Activated CD4-positive, alpha-beta T cell treated with anti-CD3 and anti-CD28 coated beads for 4 hours (primary cell): ENCODE measurements at regions not wholly inside any gene's neighbourhood (a gene's known extent, or its start where the extent isn't known, plus 50 kb on each side); places are given as distances from the start of the nearest gene placed in this dataset.
"Not testable (repeated sequence)": the region's sequence is repeated elsewhere in the genome, so short reads cannot be mapped to it uniquely, and the experiment has no call there.

Experiments
- DNase-seq, 2 donors: peaks; one replicate each; pipeline ENCODE4 v3.0.0-alpha.2; 2020

DNA sequence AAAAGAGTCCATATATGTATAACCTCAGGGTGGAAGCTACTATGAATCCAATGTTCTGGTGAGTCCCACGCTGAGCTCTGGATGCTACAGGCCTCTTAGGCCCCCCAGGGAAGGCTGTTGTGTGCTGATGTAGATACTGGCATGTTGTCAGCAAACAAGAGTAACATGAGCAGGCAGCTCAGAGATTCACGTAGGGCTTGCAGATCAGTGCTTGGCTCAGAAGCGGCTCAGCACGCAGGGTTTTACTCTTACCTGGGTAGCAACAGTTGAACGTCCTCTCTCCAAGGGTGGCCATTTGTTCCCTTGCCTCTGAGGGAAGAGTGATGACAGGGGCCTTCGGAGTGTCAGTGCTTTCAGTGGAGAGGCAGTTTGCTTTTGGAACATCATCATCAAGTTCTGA lies 93.4 kb downstream of the ZFP64 start:
- DNase-seq: no peak

DNA sequence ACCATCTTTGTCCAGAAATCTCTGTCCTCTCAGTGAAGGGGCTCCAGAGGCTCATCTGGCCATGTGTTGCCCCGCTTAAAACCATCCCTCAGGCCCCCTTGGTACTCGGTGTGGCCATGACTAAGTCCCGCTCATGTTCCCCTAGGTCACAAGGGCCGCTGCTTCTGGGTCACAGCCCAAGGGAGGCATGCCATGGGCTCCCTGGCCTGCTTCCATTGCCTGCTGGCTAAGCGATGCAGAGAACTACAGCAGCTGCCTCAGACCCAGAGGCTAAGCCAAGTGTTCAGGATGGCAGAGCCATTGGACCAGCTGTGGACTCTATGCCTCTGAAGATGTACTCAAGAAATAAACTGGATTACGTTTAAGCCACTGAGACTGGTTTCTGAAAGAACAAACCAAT lies 95.5 kb downstream of the ZFP64 start:
- no peak for DNase-seq

DNA sequence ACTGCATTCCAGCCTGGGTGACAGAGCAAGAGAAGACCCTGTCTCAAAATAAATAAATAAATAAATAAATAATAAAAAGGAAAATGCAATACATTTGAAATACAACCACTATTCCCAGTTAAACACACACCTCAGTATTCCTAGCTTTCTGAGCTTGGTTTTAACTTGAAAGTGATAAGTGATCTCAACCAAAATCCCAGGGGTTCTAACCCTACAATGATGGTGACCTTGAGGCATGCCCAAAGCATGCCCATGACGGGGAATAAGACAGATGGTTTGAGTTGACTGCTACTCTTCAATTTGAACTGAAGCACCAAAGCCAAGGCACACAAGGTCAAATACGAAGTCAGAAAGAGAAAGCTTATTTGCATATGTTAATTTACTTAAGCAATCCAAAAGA lies 96.9 kb downstream of the ZFP64 start:
- DNase-seq: no peak

DNA sequence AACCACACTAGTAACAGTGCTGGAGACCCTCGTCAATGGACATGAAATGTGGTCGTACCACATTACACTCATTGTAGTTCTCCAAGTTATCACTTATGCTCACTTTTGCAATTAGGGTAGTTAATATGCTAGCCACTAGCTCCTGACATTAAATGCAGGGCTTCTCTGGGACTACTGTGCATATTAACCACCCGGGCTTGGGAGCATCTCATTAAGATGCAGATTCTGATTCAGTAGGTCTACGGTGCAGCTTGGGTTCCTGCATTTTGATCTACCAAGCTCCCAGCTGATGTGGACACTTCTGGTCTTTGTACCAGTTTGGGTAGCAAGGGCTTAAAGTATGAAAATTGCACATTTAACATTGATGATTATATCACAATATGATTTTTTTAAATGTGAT lies 98.0 kb downstream of the ZFP64 start:
- DNase-seq: no peak

DNA sequence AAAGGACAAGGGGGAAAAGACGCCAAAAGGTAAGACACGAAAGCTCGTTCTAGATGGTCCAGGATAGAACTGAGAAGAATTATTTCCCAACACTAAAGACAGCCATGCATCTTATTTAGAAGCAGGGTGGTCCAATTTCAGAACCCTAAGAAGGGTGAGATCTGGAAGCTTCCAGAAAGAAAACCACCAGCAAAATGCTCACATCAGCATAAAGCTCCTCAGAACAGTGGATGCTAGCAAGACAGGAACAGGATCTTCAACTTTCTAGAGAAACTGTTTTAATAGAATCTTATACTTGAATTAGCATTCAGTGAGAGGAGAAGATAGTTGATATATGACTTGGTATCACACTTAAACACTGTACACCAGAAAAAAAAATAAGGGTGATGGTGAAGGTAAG lies 101.5 kb downstream of the ZFP64 start:
- DNase-seq: no peak

DNA sequence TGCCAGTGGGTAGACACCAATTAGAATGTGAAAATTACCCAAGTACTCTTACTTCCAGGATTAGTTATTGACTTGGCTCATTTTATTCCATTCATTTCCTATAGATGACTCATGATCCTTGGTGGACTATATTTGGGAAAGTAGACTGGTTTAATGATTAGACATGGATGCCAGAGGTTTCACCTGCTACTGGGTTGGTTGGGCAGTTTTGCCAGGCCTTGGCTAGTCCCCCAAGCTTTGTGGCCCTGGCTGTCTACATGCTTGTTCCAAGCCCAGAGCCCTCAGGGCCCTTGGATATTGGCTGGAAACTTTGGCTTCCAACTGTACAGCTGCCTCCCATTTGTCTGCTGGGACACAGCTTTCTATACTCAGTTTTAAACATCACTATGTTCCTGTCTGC lies 104.1 kb downstream of the ZFP64 start:
- no peak for DNase-seq

DNA sequence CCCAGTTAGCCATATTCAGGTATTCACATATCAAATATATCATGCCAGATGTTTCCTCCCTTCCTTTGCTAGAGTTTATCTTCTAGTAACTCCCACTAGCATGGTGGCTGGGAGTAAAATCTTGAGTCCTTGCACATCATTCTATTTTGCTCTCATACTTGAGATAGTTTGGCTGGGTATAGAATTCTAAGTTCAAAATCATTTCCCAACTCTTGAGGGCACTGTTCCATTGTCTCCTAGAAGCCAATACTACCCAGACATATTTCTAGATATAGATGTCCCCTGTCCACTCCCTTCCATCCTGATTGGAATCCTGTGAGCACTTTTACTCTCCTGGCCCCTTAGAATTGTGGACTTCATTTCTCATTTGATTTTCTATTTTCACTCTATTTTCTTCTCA lies 104.7 kb downstream of the ZFP64 start:
- DNase-seq: no peak

DNA sequence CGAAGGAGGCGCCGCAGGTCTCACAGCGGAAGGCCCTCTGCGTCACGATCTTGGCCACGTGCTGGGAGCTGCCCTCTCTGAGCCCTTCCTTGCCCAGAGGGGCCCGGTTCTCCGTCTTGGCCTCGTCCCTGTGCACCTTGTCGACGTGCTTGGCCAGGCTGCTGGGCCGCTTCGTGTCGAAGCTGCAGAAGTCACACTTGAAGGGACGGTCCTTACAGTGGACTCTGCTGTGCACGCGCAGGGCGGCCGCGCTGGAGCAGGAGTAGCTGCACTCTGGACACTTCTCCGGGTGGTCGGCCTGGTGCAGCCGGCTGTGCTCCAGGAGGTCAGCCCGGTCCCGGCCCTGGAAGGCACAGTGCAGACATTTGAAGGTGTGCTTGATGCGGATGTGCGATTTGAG lies 106.9 kb downstream of the ZFP64 start:
- DNase-seq: no peak

DNA sequence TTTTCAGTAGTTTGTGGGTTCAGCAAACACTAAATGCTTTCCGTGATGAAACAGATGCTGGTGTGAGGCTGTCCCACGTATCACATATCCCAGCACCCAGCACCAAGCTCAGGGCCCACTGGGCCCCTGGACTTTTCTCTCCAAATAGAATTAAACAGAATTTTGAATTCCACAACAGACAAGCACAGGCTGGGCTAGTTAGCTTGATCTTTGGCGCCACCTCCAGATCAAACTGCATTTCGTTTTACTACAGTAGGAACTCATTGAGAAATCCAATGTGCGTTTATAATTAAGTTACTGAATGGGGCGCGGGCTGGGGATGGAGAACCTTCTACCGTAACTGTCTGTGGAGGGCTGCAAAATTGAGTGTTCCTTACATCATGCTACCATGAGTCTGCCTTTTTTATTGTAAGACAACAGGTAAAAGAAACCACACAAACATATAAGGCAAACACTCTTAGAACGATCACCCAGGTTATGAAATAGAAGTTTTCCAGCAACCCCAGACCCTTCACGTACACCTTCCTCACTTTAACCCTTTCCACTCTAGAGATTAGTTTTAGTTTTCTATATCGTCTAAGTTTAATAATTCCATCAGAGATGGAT lies 107.8 kb downstream of the ZFP64 start:
- DNase-seq: peak in 1 of 2 donors; percentile 21

DNA sequence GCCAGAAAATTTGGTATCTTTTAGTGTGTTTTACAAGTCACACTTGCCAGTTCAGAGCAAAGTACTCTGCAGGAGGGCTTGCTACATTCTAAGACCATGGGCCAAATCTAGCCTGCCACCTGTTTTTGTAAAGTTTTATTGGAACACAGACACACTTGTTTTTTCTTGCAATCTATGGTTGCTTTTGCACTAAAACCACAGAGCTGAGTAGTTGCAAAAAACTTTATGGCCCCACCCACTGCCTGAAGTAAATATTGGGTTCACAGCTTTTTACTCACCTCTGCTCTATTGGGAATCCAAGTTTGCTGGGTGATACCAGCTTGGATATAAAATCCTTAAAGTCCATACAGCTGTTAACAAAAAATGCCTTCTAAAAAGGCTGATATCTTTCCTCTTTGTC lies 109.0 kb downstream of the ZFP64 start:
- no peak for DNase-seq

DNA sequence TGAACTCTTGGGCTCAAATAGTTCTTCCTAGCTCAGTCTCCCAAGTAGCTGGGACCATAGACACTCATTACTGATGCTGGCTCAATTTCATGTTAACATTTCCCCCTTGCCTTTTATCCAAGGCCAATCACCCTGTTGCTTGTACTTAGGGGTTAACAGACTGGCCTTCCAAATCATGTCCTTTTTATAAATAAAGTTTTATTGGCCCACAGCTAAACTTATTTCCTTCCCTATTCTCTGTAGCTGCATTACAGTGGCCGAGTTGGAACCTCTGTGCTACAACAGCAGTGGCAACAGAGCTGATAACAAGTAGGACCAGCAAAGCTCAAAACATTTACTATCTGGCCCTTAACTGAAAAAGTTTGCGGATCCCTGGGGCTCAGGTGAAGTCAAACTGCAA lies 109.8 kb downstream of the ZFP64 start:
- DNase-seq: no peak

DNA sequence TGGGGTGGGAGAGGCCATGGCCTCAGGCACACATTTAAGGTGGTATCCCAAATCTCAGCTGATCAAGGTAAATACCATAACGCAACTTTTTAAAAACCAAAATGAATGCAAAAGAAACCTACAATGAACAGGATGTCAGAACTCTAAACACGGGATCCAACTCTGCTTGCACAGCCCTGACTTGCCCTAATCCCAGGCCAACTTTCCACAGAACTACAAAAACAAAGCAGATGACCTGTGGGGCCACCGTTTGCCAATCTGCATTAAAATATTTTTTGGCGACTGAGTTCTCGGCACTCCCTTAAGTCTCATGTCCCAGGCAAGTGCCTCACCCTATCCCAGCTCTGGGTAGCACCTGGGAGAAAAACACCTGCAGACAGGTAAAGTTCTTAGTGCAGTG lies 110.5 kb downstream of the ZFP64 start:
- no peak for DNase-seq

DNA sequence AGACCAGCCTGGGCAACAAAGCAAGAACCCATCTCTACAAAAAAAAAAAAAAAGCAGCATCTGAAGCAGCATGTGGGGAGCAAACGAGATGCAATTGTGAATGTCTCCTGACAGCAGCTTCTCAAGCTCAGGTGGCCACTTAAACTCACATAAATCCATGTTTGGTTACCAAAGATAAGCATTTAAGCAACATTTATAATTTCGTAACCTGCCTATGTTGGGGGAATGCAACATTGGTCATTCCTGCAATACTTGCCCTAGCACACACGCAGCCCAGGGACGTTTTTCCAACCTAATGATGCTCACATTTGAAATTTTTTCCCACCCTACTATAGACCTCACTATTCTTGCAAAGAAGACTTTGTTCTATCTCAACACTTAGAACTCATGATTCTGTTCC lies 113.3 kb downstream of the ZFP64 start:
- DNase-seq: no peak

DNA sequence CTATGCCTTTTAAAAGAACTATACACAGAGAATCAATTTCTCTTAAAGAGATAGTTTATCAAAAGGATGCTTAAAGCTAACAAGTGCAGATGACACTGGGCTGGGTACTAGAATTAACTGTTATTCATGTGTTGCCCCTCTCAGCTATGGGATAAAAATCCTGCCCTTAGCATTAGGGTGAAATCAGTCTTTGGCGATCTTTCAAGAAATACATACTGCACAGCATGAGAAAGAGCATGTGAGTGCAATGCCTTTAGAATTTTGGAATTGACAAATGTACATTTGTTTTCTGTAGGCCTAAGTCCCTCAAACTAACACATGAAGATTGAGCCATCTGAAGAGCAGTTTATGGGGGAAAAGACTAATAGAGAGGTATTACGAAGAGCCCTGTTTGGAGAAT lies 115.4 kb downstream of the ZFP64 start:
- no peak for DNase-seq

DNA sequence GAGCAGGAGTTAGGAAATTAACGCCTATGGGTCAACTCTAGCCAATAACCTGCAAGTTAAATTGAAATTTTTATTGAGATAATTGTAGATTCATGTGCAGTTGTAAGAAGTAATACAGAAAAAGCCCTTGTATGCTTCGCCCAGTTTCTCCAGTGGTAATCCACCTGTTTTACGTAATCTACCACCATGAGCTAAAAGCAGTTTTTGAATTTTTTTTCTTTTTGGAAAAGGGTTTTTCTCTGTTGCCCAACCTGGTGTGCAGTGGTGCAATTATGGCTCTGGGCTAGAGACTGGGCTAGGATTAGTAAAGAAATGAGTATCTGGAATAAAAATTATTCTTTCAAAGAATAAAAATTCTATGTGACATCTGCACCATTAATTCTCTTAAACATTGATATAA lies 116.2 kb downstream of the ZFP64 start:
- no peak for DNase-seq

DNA sequence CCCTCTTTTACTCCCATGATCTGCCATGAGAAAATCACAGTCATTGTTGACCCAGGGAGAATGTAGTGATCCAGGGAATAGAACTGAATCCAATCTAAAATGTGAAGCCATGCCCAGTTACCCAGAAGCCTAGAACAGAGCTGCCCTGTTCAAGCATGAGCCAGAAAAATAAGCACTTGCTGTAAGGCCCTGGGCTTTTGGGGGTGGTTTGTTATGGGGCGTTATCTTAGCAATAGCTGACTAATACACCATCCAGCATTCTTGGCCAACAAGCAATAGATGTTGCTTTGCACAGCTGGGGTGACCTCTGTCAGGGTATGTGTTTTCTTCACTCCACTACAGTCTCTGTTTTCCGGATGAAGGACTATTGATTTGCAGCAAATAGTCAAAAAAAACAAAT lies 120.4 kb downstream of the ZFP64 start:
- no peak for DNase-seq

DNA sequence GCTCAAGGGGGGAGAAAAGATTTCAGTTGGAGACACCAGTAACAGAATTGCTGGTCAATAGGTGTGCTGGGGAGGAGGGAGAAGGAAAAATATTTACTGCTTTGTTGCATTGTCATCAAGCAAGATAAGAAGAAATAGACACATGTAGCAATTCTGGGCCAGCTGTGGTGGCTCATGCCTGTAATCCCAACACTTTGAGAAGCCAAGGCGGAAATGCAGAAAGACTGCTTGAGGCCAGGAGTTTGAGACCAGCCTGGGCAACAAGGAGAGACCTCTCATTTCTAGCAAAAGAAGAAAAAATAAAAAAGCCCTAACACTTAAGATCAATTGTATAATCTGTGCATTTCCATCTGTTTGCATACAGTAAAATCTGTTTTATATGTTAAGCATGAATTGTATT lies 126.6 kb downstream of the ZFP64 start:
- DNase-seq: no peak

DNA sequence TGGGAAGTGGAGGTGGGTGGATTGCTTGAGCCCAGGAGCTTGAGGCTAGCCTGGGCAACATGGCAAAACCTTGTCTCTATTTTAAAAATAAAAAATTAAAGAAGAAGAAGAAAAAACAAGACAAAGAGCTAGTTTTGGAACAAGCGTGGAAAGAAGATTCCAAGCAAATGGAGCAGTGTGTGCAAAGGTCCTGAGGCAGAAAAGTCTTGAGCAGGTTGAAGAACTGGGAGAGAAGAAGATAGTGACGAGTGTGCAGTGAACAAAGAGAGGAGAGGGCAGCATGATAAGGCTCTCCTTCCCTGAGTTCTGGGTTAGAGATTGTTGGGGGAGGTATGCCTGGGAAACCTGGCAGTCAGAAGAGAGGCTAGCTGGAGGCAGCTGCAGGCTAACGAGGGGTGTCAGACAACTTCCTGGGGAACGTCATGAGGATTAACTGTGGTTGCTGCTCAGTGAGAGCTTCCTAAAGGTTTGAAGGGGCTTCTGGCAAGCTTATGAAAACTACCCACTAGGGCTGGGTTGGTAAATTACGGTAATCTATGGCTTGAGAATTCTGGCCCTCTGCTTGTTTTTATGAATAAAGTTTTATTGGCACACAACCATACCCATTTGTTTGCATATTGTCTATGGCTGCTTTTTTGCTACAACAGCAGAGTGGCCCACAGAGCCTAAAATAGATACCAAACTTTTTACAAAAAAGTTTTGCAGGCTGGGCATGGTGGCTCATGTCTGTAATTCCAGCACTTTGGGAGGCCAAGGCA lies 128.9 kb downstream of the ZFP64 start:
- no peak for DNase-seq

DNA sequence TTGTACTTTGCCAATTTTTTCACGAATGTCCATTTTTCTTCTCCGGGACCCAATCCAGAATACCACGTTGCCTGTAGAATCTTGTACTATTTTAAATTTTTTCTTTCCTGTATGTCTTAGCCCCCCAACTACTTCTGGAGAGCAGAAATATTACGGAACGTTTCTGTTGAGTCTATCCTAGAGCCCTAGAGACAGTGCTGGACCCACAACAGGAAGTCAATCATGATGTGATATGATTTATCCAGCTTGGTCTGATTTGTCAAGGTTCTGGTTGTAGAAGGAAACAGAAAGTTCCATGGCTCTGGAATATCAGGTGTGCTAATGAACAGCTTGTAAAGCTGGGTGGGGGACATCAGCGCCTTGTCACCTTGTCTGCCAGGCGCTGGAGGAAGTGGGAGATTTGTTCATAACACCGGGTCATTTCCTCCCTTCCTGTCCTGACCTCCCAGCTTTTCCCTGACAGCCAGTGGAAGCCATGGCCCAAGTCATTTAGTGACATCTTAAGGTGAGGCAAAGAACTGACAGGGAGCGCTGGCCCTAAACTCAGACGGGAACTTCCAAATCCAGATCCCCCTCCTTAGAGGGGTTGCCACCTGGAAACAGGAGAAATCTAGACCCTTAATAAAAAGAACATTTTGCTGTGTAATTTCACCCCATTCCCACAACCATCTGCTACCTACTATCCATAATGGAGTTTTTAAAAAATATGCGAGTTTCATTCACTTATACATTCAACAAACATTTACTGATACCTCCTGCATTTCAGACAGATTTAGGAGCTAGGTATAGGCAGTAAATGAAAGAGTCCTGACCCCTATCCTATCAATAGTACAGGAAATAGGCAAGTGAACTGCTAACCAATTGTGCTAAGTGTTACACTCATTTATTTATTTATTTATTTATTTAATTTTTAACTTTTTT lies 130.5 kb downstream of the ZFP64 start:
- no peak for DNase-seq

DNA sequence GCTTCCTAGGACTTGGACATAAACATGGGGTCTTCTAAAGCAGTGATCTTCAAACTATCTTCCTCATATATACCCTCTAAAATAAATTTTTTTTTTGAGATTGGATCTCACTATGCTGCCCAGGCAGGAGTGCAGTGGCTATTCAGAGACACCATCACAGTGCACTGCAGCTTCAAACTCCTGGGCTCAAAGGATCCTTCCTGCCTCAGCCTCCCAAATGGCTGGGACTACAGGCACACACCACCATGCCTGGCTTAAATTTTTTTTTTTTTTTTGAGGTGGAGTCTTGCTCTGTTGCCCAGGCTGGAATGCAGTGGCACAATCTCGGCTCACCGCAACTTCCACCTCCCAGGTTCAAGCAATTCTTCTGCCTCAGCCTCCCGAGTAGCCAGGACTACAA lies 134.4 kb downstream of the ZFP64 start:
- not testable (repeated sequence) for DNase-seq

DNA sequence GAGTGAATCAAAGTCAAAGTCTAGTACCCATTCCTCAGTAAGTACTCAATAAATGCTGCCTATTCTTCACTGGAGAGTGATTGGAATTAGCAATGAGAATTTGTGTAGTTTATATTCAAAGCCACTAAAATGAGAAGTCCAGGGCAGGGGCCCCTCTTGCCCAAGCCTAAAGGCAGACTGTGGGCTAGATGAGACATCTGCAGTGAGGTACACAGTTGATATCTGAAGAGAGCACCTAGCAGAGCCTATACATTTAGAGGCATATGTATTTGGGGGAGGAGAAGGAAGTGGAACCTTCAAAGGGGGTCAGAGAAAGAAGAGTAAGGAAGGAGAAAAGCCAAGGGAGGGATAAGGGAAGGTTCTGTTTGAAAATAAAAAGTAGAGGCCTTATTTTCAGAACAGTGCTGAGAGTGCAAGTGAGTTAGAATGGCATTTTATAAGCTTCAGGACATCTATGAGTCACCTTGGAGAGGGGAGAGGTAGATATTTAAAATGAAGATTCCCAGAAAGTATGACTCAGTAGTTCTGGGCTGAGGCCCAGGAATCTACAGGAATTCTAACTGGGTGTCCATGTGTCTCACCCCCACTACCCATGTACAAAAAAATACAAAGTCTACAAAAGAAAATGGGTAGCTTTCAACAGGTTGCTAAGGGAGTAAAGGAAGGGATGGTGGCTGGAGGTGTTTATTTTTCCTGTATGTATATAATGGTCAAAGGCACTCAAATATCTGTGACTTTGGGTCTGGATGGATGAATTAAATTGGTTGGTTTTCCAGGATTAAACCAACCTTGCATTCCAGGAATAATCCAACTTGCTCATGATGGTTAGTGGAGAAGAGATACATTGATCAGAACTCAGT lies 135.1 kb downstream of the ZFP64 start:
- DNase-seq: no peak

DNA sequence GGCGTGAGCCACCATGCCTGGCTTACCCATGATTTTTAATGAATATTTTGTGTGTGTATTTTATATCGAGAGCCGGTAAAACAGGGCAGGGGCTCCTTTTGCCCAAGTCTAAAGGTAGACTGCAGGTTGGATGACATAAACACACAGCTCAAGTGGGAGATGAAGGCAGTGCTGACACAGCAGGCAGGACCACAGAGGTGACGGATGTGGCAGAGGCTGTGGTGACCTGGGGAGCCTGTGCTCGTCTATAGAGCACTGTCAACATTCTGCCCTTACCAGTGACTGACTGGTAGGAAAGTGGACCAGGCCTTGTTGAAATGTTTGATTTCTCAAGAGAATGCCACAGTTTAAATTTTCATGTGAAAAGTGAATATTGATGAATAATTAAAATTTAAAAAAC lies 137.5 kb downstream of the ZFP64 start:
- no peak for DNase-seq
